Panc1 (cell line): ENCODE measurements at regions not wholly inside any gene's neighbourhood (a gene's known extent, or its start where the extent isn't known, plus 50 kb on each side); places are given as distances from the start of the nearest gene placed in this dataset.

Experiments
- ATAC-seq: fragments of 200-7000 bp; cut with Tn5 transposase; 2 replicates; pipeline ENCODE4 v1.9.1; 2020; ENCODE audit warnings: mild to moderate bottlenecking, moderate library complexity
- BruUV-seq: library from RNA; stranded (reverse); fragments of 400-500 nt; replicated peaks from 2 replicates; lab custom pipeline; 2021; lab: Mats Ljungman, UMichigan
- CTCF ChIA-PET: fragments of 300-600 bp; sonication (Branson Sonifier 250); formaldehyde crosslinking; loops from one replicate; lab custom pipeline; 2022; ENCODE audit warnings: antibody characterized with exemption; lab: Charles Lee
- POLR2A ChIA-PET: fragments of 300-600 bp; sonication (Branson Sonifier 250); formaldehyde crosslinking; loops from one replicate; lab custom pipeline; 2022; ENCODE audit warnings: antibody characterized with exemption; lab: Charles Lee
- DNase-seq: peaks from one replicate; pipeline ENCODE4 v3.0.0-alpha.2; 2010; ENCODE audit warnings: low read depth, low spot score
- H3K27ac ChIP-seq: 2 replicates; pipeline ENCODE4 v1.5.1; 2011; ENCODE audit warnings: mild to moderate bottlenecking, low read length, inconsistent platforms
- H3K27me3 ChIP-seq: fragments of 200-500 bp; sonication (Bioruptor generic); 2 replicates; pipeline ENCODE4 v1.6.0; 2014; ENCODE audit warnings: low read length, inconsistent platforms; ENCODE audit not compliant: control insufficient read depth, insufficient read depth
- H3K36me3 ChIP-seq: fragments of 200-500 bp; sonication (Bioruptor generic); 2 replicates; pipeline ENCODE4 v1.5.1; 2014; ENCODE audit warnings: inconsistent platforms, mild to moderate bottlenecking, low read length, moderate library complexity; ENCODE audit not compliant: control insufficient read depth, insufficient read depth
- H3K4me1 ChIP-seq: 2 replicates; pipeline ENCODE4 v1.5.1; 2011; ENCODE audit warnings: inconsistent platforms, mild to moderate bottlenecking, low read length, moderate library complexity; ENCODE audit not compliant: control insufficient read depth, insufficient read depth
- H3K4me3 ChIP-seq, 2 experiments: 2 replicates each; pipeline ENCODE4 v1.5.1; 2011 to 2012; ENCODE audit warnings: low read depth in 2 of 2, low read length in 2 of 2, mild to moderate bottlenecking in 2 of 2, inconsistent platforms in 1 of 2, moderate library complexity in 1 of 2
- H3K9me3 ChIP-seq: fragments of 200-500 bp; sonication (Bioruptor generic); 2 replicates; pipeline ENCODE4 v1.5.1; 2014; ENCODE audit warnings: low read depth, mild to moderate bottlenecking, inconsistent platforms, low read length, moderate library complexity; ENCODE audit not compliant: control insufficient read depth, insufficient read depth
- POLR2AphosphoS5 ChIP-seq: IDR thresholded peaks from 2 replicates; pipeline ENCODE4 v1.6.1; 2012; ENCODE audit warnings: mild to moderate bottlenecking, low read depth, low read length, moderate library complexity
- SIN3A ChIP-seq: IDR thresholded peaks from 2 replicates; pipeline ENCODE4 v1.6.1; 2012; ENCODE audit warnings: low read depth, mild to moderate bottlenecking, low read length, moderate library complexity, borderline replicate concordance; ENCODE audit not compliant: insufficient read depth
- TCF7L2 ChIP-seq: IDR thresholded peaks from 2 replicates; pipeline ENCODE4 v1.6.1; 2011; ENCODE audit warnings: mild to moderate bottlenecking, low read depth, low read length, inconsistent platforms
- in situ Hi-C: cut with HindIII; loops from 2 replicates; pipeline ENCODE4 v1.10.0; 2016; ENCODE audit warnings: low sequenced_read_pairs, low pct_unique_long_range_greater_than_20kb
- intact Hi-C: fragments of 100-400 bp; cut with micrococcal nuclease; formaldehyde crosslinking; loops from one replicate; pipeline ENCODE4 v1.10.0; 2022; ENCODE audit not compliant: unreplicated experiment
- TF ChIP-seq, protein P1 (sequence below): fragments of 450-650 bp; IDR thresholded peaks from 2 replicates; pipeline ENCODE4 v1.5.1; 2017; ENCODE audit warnings: mild to moderate bottlenecking
- TF ChIP-seq, protein P2 (sequence below), 2 experiments: IDR thresholded peaks; 2 replicates each; pipeline ENCODE4 v1.6.1; 2011 to 2012; ENCODE audit warnings: low read depth in 2 of 2, control low read depth in 1 of 2, low read length in 1 of 2, mild to moderate bottlenecking in 1 of 2, moderate library complexity in 1 of 2; ENCODE audit not compliant: insufficient read depth in 1 of 2

- in situ Hi-C loops, result no loop called here
- Histone ChIP-seq H3K9me3 (peaks cover 7% of the 10 kb centered on the region; the same call in 1 of the 2 replicates), H3K4me3 (no peak overlapping the region), H3K27ac (no peak overlapping the region), H3K36me3 (no peaks in the 10 kb centered on the region), H3K27me3 (peaks cover 2% of the 10 kb centered on the region; the same call in 1 of the 2 replicates), H3K4me1 (no peaks in the 10 kb centered on the region)
- intact Hi-C loops, result no loop called here
- ChIA-PET POLR2A (no interaction called here), CTCF (no interaction called here)
- BruUV-seq, result no TSS peak
- TF ChIP-seq, protein P1, sequence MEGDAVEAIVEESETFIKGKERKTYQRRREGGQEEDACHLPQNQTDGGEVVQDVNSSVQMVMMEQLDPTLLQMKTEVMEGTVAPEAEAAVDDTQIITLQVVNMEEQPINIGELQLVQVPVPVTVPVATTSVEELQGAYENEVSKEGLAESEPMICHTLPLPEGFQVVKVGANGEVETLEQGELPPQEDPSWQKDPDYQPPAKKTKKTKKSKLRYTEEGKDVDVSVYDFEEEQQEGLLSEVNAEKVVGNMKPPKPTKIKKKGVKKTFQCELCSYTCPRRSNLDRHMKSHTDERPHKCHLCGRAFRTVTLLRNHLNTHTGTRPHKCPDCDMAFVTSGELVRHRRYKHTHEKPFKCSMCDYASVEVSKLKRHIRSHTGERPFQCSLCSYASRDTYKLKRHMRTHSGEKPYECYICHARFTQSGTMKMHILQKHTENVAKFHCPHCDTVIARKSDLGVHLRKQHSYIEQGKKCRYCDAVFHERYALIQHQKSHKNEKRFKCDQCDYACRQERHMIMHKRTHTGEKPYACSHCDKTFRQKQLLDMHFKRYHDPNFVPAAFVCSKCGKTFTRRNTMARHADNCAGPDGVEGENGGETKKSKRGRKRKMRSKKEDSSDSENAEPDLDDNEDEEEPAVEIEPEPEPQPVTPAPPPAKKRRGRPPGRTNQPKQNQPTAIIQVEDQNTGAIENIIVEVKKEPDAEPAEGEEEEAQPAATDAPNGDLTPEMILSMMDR, result no peak
- no peak for TF ChIP-seq SIN3A
- TF ChIP-seq POLR2AphosphoS5, result no peak
- no peak for TF ChIP-seq TCF7L2
- TF ChIP-seq, protein P2, sequence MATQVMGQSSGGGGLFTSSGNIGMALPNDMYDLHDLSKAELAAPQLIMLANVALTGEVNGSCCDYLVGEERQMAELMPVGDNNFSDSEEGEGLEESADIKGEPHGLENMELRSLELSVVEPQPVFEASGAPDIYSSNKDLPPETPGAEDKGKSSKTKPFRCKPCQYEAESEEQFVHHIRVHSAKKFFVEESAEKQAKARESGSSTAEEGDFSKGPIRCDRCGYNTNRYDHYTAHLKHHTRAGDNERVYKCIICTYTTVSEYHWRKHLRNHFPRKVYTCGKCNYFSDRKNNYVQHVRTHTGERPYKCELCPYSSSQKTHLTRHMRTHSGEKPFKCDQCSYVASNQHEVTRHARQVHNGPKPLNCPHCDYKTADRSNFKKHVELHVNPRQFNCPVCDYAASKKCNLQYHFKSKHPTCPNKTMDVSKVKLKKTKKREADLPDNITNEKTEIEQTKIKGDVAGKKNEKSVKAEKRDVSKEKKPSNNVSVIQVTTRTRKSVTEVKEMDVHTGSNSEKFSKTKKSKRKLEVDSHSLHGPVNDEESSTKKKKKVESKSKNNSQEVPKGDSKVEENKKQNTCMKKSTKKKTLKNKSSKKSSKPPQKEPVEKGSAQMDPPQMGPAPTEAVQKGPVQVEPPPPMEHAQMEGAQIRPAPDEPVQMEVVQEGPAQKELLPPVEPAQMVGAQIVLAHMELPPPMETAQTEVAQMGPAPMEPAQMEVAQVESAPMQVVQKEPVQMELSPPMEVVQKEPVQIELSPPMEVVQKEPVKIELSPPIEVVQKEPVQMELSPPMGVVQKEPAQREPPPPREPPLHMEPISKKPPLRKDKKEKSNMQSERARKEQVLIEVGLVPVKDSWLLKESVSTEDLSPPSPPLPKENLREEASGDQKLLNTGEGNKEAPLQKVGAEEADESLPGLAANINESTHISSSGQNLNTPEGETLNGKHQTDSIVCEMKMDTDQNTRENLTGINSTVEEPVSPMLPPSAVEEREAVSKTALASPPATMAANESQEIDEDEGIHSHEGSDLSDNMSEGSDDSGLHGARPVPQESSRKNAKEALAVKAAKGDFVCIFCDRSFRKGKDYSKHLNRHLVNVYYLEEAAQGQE (IDR thresholded peaks at IDR 0.05; ENCODE audit: insufficient read depth in 1 of 2, low read depth in 2 of 2, low read length in 1 of 2), result no peak
- ATAC-seq, result no peak
- no peak for DNase-seq
Measured at GRCh38 chr1:212532469-212533147, 76.0 kb upstream of the ATF3 start.

- DNase-seq (no peak), ATAC-seq (no peak)
- ChIA-PET CTCF (no interaction called here), POLR2A (no interaction called here)
- Histone ChIP-seq H3K4me3 (no peak overlapping the region), H3K27me3 (peaks cover 2% of the 10 kb centered on the region; the same call in 1 of the 2 replicates), H3K4me1 (no peaks in the 10 kb centered on the region), H3K9me3 (peaks cover 12% of the 10 kb centered on the region; the same call in 1 of the 2 replicates), H3K36me3 (no peaks in the 10 kb centered on the region), H3K27ac (no peak overlapping the region)
- in situ Hi-C loops, result no loop called here
- TF ChIP-seq, protein P1, result no peak
- TF ChIP-seq TCF7L2 (no peak), POLR2AphosphoS5 (no peak), SIN3A (no peak)
- TF ChIP-seq, protein P2 (IDR thresholded peaks at IDR 0.05; ENCODE audit: insufficient read depth in 1 of 2, low read depth in 2 of 2, low read length in 1 of 2), result no peak
- BruUV-seq, result no TSS peak
- intact Hi-C loops, result no loop called here
Measured at GRCh38 chr1:212533148-212533517, 75.4 kb upstream of the ATF3 start.
